Skeletal muscle tissue (tissue), 3 donors: ENCODE measurements at regions not wholly inside any gene's neighbourhood (a gene's known extent, or its start where the extent isn't known, plus 50 kb on each side); places are given as distances from the start of the nearest gene placed in this dataset.
A peak's percentile ranks its signal among the peaks of the same experiment; 100 is the strongest.

ENCODE experiments used
- H3K27ac ChIP-seq: one replicate; pipeline ENCODE4 v1.7.0; 2013; ENCODE audit warnings: mild to moderate bottlenecking, low read depth, low read length, inconsistent platforms
- H3K27me3 ChIP-seq, 3 donors: one replicate each; pipeline ENCODE4 v1.7.0; 2013; ENCODE audit warnings: low read length in 3 of 3; ENCODE audit not compliant: control insufficient read depth in 3 of 3, insufficient read depth in 3 of 3
- H3K36me3 ChIP-seq, 3 donors: one replicate each; pipeline ENCODE4 v1.7.0; 2013; ENCODE audit warnings: low read length in 3 of 3; ENCODE audit not compliant: control insufficient read depth in 3 of 3, insufficient read depth in 3 of 3
- H3K4me1 ChIP-seq, 3 donors: one replicate each; pipeline ENCODE4 v1.7.0; 2013; ENCODE audit warnings: low read length in 3 of 3, mild to moderate bottlenecking in 3 of 3; ENCODE audit not compliant: control insufficient read depth in 3 of 3, insufficient read depth in 3 of 3
- H3K4me3 ChIP-seq, 3 donors: one replicate each; pipeline ENCODE4 v1.7.0; 2013; ENCODE audit warnings: low read length in 3 of 3
- H3K9ac ChIP-seq, 3 donors: one replicate each; pipeline ENCODE4 v1.7.0; 2013; ENCODE audit warnings: low read length in 3 of 3, mild to moderate bottlenecking in 3 of 3, moderate library complexity in 2 of 3, low read depth in 1 of 3
- H3K9me3 ChIP-seq, 3 donors: one replicate each; pipeline ENCODE4 v1.7.0; 2013; ENCODE audit warnings: low read length in 3 of 3; ENCODE audit not compliant: control insufficient read depth in 3 of 3
- donor health status: Osteomylitis.

DNA sequence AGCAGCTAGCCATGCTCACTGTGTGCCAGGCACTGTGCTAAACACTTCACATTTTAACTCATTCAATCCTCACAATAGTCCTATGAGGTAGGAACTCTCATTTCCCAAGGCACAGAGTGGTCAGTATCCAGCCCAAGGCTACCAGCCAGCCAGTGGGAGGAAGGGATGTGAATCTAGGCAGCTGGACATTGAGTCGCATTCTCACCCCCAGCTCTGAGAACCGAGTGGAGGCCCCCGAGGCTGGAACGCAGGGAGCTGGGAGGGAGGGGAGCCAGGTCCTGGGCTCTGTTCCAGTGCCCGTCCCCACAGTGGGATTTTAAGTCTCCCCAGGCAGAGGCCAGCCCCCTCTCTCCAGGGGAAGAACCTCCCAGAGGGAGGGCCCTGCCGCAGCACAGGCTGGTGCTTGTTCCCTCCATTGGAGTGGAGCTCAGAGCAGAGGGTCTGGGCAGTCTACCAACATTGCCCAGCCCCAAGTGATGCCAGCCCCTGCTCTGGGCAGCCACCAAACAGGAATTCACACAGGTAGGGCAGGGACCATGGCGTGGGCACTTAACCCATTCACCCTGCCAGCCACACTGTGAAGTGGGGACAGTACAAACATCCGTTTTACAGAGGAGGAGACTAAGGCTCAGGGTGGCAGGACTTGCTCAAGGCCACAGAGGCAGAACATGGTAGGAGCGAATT, 131.3 kb downstream of the CEBPB start:
- Histone ChIP-seq H3K27me3 (no peaks in the 10 kb centered on the region), H3K9me3 (peaks cover 0 to 4% (median 0%) of the 10 kb centered on the region in 3 donors), H3K9ac (peak overlapping the region; percentile 34 to 75 (median 36)), H3K4me3 (no peak overlapping the region), H3K27ac (peak overlapping the region; percentile 74), H3K4me1 (peaks cover 16 to 30% (median 24%) of the 10 kb centered on the region in 3 donors), H3K36me3 (no peaks in the 10 kb centered on the region)

DNA sequence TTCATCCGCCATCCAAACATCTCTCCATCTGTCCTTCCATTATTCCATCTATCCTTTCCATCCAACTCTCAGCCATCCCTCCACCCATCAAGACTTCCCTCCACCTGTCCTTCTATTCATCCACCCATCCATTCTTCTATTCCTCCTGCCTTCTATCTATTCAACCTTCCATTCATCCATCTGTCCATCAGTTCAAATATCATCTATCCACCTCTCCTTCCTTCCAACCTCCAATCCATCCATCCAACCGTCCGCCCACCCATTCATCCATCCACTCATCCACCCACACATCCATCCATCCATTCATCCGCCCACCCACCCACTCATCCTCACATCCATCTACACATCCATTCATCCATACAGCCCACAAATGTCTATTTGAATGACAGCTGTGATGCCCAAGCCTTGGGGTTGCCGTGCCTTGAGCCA, 132.1 kb downstream of the CEBPB start:
- Histone ChIP-seq H3K4me1 (peaks cover 16 to 30% (median 24%) of the 10 kb centered on the region in 3 donors), H3K27me3 (no peaks in the 10 kb centered on the region), H3K36me3 (no peaks in the 10 kb centered on the region), H3K9me3 (peaks cover 0 to 4% (median 0%) of the 10 kb centered on the region in 3 donors), H3K27ac (no peak overlapping the region), H3K9ac (no peak overlapping the region), H3K4me3 (no peak overlapping the region)

DNA sequence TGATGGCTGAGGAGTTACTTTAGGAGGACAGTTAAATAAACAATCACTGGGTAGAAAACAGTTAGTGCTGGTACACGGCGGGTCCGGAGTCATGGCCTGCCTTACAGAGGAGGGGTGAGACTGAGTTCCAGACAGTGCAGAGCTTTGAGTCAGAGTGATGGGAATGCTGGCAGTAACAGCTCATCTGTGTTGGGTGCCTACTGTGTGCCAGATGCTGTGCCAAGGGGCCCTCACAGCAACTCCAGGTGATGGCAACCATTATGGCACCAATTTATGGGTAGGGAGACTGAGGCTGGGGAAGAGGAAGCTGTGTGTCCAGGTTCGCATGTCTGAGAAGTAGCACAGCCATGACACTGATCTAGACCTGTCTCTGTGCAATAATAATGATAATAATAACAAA, 132.6 kb downstream of the CEBPB start:
- Histone ChIP-seq H3K27ac (no peak overlapping the region), H3K36me3 (no peaks in the 10 kb centered on the region), H3K4me3 (no peak overlapping the region)

DNA sequence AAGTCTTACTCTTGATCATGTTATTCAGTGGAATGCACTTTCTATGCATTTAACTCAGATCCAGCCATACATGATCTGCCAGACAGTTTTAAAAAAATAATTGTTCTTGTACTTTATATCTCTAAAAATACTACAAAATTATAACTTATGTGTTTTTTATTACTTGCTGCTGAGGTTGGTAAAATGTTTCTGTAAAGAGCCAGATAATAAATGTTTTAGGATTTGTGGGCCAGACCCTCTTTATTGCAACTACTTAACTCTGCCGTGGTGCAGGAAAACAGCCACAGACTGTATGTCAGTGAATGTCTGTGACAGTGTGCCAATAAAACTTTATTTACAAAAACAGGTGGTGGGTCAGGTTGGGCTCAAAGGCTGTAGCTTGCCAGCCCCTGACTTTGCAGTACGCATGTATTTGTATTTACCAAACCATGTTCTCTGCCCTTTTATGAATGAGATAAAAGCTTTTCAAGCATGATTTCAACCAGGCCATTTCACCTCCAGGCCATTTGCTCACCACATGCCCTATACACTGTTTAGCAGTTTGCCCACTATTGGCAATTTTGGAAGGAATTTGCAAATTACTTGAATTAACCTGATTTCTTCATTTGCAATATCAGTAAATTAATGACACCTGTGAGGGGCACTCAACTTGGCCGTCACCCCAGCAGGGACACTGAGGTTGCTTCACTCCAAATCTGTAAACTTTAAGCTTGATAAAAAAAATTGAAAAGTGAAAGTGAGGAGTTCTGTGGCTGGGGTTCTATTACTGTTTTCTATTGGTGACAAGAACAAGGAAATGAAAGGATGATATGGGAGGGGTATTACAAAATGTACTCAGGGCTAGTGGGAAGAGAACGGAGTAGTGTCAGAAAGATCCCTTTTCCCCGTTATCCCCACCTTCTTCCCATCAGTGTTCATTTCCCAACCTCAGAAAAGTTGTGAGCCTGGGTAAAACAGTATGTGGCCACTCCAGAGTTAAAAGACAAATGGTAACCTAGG, 133.4 kb downstream of the CEBPB start:
- H3K36me3 ChIP-seq = no peaks in the 10 kb centered on the region
- no peaks in the 10 kb centered on the region for H3K27me3 ChIP-seq
- H3K4me1 ChIP-seq = peaks cover 16 to 32% (median 24%) of the 10 kb centered on the region in 3 donors
- H3K4me3 ChIP-seq = no peak overlapping the region
- H3K27ac ChIP-seq = no peak overlapping the region
- peaks cover 0 to 4% (median 0%) of the 10 kb centered on the region in 3 donors for H3K9me3 ChIP-seq
- H3K9ac ChIP-seq = no peak overlapping the region

More for the DNA sequence above, 132.6 kb downstream of the CEBPB start:
- no peak overlapping the region for H3K9ac ChIP-seq
- no peaks in the 10 kb centered on the region for H3K27me3 ChIP-seq
- peaks cover 0 to 4% (median 0%) of the 10 kb centered on the region in 3 donors for H3K9me3 ChIP-seq
- H3K4me1 ChIP-seq = peaks cover 16 to 32% (median 24%) of the 10 kb centered on the region in 3 donors

DNA sequence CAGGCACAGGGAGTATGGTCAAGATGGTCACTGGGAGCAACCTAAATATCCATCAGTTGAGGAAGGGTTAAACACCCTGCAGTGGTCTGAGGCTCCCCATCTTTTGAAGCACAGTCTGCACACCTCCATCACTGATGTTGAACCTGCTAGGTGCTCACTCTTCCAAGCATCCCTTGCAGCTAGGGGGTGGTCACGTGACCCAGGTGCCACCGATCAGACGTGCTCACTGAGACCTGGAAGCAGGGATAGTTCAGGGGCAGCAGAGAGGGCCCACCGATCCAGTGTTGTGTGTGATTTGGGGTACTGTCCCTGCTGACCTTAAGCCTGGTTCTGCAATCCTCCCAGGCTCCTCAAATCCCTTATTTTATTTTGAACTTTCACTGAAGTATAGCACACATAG, 134.6 kb downstream of the CEBPB start:
- Histone ChIP-seq H3K9me3 (peaks cover 0 to 4% (median 0%) of the 10 kb centered on the region in 3 donors), H3K27me3 (no peaks in the 10 kb centered on the region), H3K4me3 (no peak overlapping the region), H3K36me3 (no peaks in the 10 kb centered on the region), H3K4me1 (peaks cover 16 to 32% (median 24%) of the 10 kb centered on the region in 3 donors), H3K27ac (no peak overlapping the region), H3K9ac (no peak overlapping the region)

DNA sequence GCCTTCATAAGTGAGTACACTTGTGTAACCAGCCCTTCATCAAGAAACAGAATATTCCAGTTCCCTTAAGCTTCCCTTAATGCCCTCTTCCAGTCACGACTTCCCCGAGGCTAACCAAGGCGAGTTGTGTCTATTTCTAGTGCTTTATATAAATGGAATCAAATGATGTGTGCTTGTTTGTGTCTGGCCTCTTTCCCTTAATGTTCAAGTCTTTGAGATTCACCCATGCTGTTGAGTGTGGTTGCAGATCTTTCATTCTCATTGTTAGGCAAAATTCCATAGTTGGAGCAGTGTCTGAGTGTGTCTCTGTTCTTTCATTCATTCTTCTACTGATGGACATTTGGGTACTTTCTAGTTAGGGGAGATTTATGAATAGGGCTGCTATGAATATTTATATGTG, 135.0 kb downstream of the CEBPB start:
- H3K36me3 ChIP-seq = no peaks in the 10 kb centered on the region
- H3K9ac ChIP-seq = no peak overlapping the region
- H3K4me3 ChIP-seq = no peak overlapping the region
- H3K4me1 ChIP-seq = peaks cover 12 to 29% (median 21%) of the 10 kb centered on the region in 3 donors
- H3K27me3 ChIP-seq = no peaks in the 10 kb centered on the region
- peaks cover 0 to 4% (median 0%) of the 10 kb centered on the region in 3 donors for H3K9me3 ChIP-seq
- H3K27ac ChIP-seq = no peak overlapping the region

DNA sequence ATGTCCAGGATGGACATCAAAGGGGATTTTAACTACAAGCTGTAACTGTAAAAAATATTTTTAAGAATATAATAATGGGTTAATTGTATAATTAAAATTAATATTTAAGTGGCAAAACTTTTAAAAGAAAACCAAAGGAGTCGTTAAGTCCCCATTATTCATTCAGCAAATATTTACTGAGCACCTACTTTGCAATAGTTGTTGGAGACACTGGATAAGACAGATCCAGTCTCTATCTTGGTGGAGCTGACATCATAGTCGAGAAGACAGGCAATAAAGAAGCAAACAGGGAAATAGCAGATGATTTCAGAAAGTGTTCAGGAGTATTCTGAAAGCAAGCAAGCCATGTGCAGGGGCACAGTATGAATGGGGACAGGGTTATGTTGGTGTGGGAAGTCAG, 137.0 kb downstream of the CEBPB start:
- Histone ChIP-seq H3K9ac (no peak overlapping the region), H3K9me3 (peaks cover 0 to 4% (median 0%) of the 10 kb centered on the region in 3 donors), H3K27ac (no peak overlapping the region), H3K4me1 (peaks cover 0 to 20% (median 4%) of the 10 kb centered on the region in 3 donors), H3K36me3 (no peaks in the 10 kb centered on the region), H3K27me3 (no peaks in the 10 kb centered on the region), H3K4me3 (no peak overlapping the region)

DNA sequence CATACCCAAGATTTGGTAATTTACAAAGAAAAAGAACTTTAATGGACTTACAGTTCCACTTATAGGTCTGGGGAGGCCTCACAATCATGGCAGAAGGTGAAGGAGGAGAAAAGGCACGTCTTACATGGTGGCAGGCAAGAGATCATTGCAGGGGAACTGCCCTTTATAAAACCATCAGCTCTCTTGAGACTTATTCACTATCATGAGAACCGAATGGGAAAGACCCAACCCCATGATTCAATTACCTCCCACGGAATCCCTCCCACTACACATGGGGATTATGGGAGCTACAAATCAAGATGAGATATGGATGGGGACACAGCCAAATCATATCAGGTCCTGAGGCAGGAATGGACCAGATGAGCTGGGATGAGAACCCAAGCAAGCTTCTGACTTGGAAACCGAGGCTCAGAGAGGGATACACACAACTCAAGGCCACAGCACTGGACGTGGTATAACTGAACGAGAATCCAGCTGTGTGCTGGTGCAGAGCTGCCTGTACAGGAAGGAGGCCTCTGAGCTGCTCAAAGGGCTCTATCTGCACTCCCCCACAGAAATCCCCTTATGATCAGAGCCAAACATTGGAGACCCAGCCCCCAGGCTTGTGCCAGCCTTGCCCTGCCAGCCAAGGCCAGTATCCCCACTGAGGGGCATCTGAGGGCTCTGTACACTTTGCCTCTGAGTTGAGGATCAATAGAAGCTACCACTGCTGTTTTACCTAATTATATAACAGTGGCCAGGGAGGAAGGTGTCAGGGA, 137.8 kb downstream of the CEBPB start:
- Histone ChIP-seq H3K9me3 (peaks cover 0 to 4% (median 0%) of the 10 kb centered on the region in 3 donors), H3K36me3 (no peaks in the 10 kb centered on the region), H3K9ac (no peak overlapping the region), H3K4me1 (peaks cover 0 to 20% (median 4%) of the 10 kb centered on the region in 3 donors), H3K27ac (no peak overlapping the region), H3K27me3 (no peaks in the 10 kb centered on the region), H3K4me3 (no peak overlapping the region)

DNA sequence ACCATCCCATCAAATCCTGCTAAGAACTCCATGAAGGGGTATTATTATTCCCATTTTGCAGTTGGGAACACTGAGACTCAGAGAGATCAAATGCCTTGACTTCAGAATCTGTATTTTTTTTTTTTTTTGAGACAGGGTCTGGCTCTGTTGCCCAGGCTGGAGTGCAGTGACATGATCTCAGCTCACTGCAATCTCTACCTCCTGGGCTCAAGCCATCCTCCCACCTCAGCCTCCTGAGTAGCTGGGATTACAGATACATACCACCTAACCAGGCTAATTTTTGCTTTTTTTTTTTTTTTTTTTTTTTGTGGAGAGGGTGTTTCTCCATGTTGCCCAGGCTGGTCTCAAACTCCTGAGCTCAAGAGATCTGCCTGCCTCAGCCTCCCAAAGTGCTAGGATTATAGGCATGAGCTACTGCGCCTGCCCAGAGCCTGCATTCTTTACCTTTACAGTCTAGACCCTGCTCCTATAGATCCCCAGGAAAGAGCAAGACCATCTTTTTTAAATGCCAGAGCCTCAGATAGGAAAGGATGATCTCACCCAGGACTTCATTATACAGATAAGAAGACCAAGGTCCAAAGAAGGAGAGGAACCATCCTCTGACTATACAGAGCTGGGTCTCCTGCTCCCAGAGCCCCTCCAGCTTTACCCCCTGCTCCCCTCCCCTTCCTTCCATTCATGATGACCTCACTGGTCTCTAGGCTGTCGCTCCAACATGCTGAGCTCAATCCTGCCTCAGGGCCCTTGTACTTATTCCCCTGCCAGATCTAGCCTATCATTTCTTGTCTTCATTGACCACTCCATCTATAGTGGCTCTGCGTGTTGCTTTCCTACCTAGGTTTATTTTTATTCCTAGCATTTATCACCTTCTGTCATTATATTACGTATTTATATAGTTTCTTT, 138.6 kb downstream of the CEBPB start:
- Histone ChIP-seq H3K9ac (no peak overlapping the region), H3K4me3 (no peak overlapping the region), H3K9me3 (peaks cover 0 to 4% (median 0%) of the 10 kb centered on the region in 3 donors), H3K27ac (no peak overlapping the region), H3K4me1 (peaks cover 3 to 23% (median 6%) of the 10 kb centered on the region in 3 donors), H3K36me3 (no peaks in the 10 kb centered on the region), H3K27me3 (no peaks in the 10 kb centered on the region)
